ENCODE measurements at regions not wholly inside any gene's neighbourhood (a gene's known extent, or its start where the extent isn't known, plus 50 kb on each side); places are given as distances from the start of the nearest gene placed in this dataset.
"Not testable (repeated sequence)": the region's sequence is repeated elsewhere in the genome, so short reads cannot be mapped to it uniquely, and the experiment has no call there.

DNA sequence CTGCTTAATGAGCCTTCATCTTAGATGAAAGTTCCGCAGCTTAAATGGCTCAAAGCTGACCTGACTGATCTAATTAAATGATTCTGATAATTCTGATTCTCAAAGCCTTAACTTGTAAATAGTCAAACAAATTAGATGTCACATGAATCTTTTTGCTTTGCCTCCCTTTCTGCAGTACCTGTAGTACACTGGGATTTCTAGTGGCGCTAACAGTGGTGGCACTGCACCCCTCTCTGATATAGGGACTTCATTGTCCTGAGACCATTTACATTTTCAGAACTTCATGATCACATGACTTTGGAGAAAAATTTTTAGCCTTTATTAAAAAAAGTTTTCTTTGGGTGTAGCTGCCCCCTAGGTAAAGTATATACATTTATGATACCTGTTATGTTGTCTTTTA lies 546.7 kb upstream of the ADGRL2 start:
- H3K36me3 ChIP-seq (replicated peaks; ENCODE audit: insufficient read depth, low read length): no peaks in the 10 kb centered on the region
- H3F3A ChIP-seq (ENCODE audit: insufficient read depth, low read length): no peaks in the 10 kb centered on the region
- H4K20me1 ChIP-seq (ENCODE audit: insufficient read depth, low read length): no peaks in the 10 kb centered on the region
- no peaks in the 10 kb centered on the region for H3K9me2 ChIP-seq (replicated peaks; ENCODE audit: insufficient read depth, low read length)
- H3K4me2 ChIP-seq (ENCODE audit: low read depth, low read length): no peak overlapping the region
- DNase-seq: no peak
- H3K4me3 ChIP-seq (ENCODE audit: low read length): no peak overlapping the region
- no peak overlapping the region for H3K9ac ChIP-seq (ENCODE audit: low read length)
- H3K27me3 ChIP-seq (replicated peaks; ENCODE audit: insufficient read depth, low read length): no peaks in the 10 kb centered on the region
- no peaks in the 10 kb centered on the region for H3K9me3 ChIP-seq (replicated peaks; ENCODE audit: insufficient read depth, low read length)
- TF ChIP-seq EZH2 (optimal IDR thresholded peaks at IDR 0.05; ENCODE audit: low read depth, low read length) (no peak), EZH2phosphoT487 (IDR thresholded peaks at IDR 0.05; ENCODE audit: low read length) (no peak)
- TF ChIP-seq, protein P1, sequence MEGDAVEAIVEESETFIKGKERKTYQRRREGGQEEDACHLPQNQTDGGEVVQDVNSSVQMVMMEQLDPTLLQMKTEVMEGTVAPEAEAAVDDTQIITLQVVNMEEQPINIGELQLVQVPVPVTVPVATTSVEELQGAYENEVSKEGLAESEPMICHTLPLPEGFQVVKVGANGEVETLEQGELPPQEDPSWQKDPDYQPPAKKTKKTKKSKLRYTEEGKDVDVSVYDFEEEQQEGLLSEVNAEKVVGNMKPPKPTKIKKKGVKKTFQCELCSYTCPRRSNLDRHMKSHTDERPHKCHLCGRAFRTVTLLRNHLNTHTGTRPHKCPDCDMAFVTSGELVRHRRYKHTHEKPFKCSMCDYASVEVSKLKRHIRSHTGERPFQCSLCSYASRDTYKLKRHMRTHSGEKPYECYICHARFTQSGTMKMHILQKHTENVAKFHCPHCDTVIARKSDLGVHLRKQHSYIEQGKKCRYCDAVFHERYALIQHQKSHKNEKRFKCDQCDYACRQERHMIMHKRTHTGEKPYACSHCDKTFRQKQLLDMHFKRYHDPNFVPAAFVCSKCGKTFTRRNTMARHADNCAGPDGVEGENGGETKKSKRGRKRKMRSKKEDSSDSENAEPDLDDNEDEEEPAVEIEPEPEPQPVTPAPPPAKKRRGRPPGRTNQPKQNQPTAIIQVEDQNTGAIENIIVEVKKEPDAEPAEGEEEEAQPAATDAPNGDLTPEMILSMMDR (IDR thresholded peaks at IDR 0.05; ENCODE audit: low read length): no peak
- no peak overlapping the region for H2AFZ ChIP-seq (ENCODE audit: low read length)
- no peaks in the 10 kb centered on the region for H3K79me2 ChIP-seq (ENCODE audit: low read length)
- H3K27ac ChIP-seq (ENCODE audit: low read length): no peak overlapping the region
- no peaks in the 10 kb centered on the region for H3K4me1 ChIP-seq (ENCODE audit: low read length)

DNA sequence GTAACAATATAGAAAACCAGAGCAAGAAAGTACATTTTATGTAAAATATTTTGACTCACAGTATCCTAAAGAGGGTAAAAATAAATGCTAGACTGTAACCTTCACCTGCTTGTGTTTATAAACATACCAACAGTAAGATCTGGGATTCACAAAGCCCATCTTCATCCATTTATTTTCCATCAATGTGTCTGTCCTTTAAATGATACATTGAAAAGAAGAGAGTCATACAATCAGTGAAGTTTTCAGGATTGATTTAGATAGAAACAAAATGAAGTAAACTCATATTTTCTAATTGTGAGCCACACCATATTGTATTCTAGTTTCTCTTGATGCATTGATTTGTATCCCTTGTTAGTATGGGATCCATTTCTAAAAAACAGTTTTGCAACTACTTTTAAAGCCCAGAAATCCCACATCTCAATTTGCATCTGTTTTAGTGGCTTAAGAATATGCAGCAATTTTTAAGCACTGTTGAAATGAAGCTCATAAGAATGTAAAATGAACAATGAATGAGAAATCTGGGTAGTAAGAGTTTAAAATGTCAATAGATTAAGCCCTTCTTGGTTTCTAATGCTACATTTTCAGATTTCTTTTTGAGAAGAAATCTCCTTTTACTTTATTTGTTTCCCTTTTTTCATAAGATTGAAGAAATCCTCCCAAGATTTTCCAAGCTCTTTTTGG lies 548.1 kb upstream of the ADGRL2 start:
- Histone ChIP-seq H3F3A (ENCODE audit: insufficient read depth, low read length) (no peaks in the 10 kb centered on the region), H2AFZ (ENCODE audit: low read length) (no peak overlapping the region), H4K20me1 (ENCODE audit: insufficient read depth, low read length) (no peaks in the 10 kb centered on the region), H3K27me3 (replicated peaks; ENCODE audit: insufficient read depth, low read length) (no peaks in the 10 kb centered on the region), H3K36me3 (replicated peaks; ENCODE audit: insufficient read depth, low read length) (no peaks in the 10 kb centered on the region), H3K9ac (ENCODE audit: low read length) (no peak overlapping the region), H3K27ac (ENCODE audit: low read length) (no peak overlapping the region), H3K79me2 (ENCODE audit: low read length) (no peaks in the 10 kb centered on the region), H3K4me1 (ENCODE audit: low read length) (no peaks in the 10 kb centered on the region), H3K4me3 (ENCODE audit: low read length) (no peak overlapping the region), H3K4me2 (ENCODE audit: low read depth, low read length) (no peak overlapping the region), H3K9me2 (replicated peaks; ENCODE audit: insufficient read depth, low read length) (no peaks in the 10 kb centered on the region), H3K9me3 (replicated peaks; ENCODE audit: insufficient read depth, low read length) (no peaks in the 10 kb centered on the region)
- no peak for DNase-seq
- TF ChIP-seq, protein P1 (IDR thresholded peaks at IDR 0.05; ENCODE audit: low read length): no peak
- no peak for TF ChIP-seq EZH2phosphoT487 (IDR thresholded peaks at IDR 0.05; ENCODE audit: low read length)
- no peak for TF ChIP-seq EZH2 (optimal IDR thresholded peaks at IDR 0.05; ENCODE audit: low read depth, low read length)

DNA sequence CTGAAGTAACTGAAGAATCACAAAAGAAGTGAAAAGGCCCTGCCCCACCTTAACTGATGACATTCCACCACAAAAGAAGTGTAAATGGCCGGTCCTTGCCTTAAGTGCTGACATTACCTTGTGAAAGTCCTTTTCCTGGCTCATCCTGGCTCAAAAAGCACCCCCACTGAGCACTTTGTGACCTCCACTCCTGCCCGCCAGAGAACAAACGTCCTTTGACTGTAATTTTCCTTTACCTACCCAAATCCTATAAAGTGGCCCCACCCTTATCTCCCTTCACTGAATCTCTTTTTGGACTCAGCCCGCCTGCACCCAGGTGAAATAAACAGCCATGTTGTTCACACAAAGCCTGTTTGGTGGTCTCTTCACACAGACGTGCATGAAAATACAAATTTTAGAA lies 549.9 kb upstream of the ADGRL2 start:
- not testable (repeated sequence) for H3K79me2 ChIP-seq (ENCODE audit: low read length); H2AFZ ChIP-seq (ENCODE audit: low read length); DNase-seq; H3K9me2 ChIP-seq (replicated peaks; ENCODE audit: insufficient read depth, low read length); H3K4me2 ChIP-seq (ENCODE audit: low read depth, low read length); H3K9me3 ChIP-seq (replicated peaks; ENCODE audit: insufficient read depth, low read length); H3K27ac ChIP-seq (ENCODE audit: low read length); H3K36me3 ChIP-seq (replicated peaks; ENCODE audit: insufficient read depth, low read length); H3F3A ChIP-seq (ENCODE audit: insufficient read depth, low read length); H3K27me3 ChIP-seq (replicated peaks; ENCODE audit: insufficient read depth, low read length); H3K4me3 ChIP-seq (ENCODE audit: low read length); H3K9ac ChIP-seq (ENCODE audit: low read length); H4K20me1 ChIP-seq (ENCODE audit: insufficient read depth, low read length); H3K4me1 ChIP-seq (ENCODE audit: low read length)

DNA sequence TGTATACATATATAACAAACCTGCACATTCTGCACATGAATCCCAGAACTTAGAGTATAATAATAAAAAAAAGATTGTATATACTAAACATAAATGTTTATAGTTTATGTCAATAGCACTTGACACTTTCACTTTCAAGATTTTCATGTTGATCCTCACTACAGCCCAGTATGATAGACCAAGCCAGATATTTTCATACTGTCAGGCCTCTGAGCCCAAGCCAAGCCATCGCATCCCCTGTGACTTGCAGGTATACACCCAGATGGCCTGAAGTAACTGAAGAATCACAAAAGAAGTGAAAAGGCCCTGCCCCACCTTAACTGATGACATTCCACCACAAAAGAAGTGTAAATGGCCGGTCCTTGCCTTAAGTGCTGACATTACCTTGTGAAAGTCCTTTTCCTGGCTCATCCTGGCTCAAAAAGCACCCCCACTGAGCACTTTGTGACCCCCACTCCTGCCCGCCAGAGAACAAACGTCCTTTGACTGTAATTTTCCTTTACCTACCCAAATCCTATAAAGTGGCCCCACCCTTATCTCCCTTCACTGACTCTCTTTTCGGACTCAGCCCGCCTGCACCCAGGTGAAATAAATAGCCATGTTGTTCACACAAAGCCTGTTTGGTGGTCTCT lies 555.5 kb upstream of the ADGRL2 start:
- H3K4me3 ChIP-seq (ENCODE audit: low read length); H4K20me1 ChIP-seq (ENCODE audit: insufficient read depth, low read length); H3K4me2 ChIP-seq (ENCODE audit: low read depth, low read length); H3K9ac ChIP-seq (ENCODE audit: low read length); H3K9me3 ChIP-seq (replicated peaks; ENCODE audit: insufficient read depth, low read length); DNase-seq; H3K4me1 ChIP-seq (ENCODE audit: low read length); H3K9me2 ChIP-seq (replicated peaks; ENCODE audit: insufficient read depth, low read length); H3K27ac ChIP-seq (ENCODE audit: low read length); H2AFZ ChIP-seq (ENCODE audit: low read length); H3F3A ChIP-seq (ENCODE audit: insufficient read depth, low read length); H3K36me3 ChIP-seq (replicated peaks; ENCODE audit: insufficient read depth, low read length); H3K79me2 ChIP-seq (ENCODE audit: low read length); H3K27me3 ChIP-seq (replicated peaks; ENCODE audit: insufficient read depth, low read length): not testable (repeated sequence)

DNA sequence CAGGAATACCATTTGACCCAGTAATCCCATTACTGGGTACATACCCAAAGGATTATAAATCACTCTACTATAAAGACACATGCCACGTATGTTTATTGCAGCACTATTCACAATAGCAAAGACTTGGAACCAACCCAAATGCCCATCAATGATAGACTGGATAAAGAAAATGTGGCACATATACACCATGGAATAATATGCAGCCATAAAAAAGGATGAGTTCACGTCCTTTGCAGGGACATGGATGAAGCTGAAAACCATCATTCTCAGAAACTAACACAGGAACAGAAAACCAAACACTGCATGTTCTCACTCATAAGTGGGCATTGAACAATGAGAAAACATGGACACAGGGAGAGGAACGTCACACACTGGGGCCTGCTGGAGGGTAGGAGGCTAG lies 556.1 kb upstream of the ADGRL2 start:
- not testable (repeated sequence) for H4K20me1 ChIP-seq (ENCODE audit: insufficient read depth, low read length); H3K4me1 ChIP-seq (ENCODE audit: low read length); H3K27ac ChIP-seq (ENCODE audit: low read length); H3K9me3 ChIP-seq (replicated peaks; ENCODE audit: insufficient read depth, low read length); H2AFZ ChIP-seq (ENCODE audit: low read length); H3F3A ChIP-seq (ENCODE audit: insufficient read depth, low read length); H3K9ac ChIP-seq (ENCODE audit: low read length); H3K4me3 ChIP-seq (ENCODE audit: low read length); H3K79me2 ChIP-seq (ENCODE audit: low read length); H3K27me3 ChIP-seq (replicated peaks; ENCODE audit: insufficient read depth, low read length); H3K4me2 ChIP-seq (ENCODE audit: low read depth, low read length); DNase-seq; H3K9me2 ChIP-seq (replicated peaks; ENCODE audit: insufficient read depth, low read length); H3K36me3 ChIP-seq (replicated peaks; ENCODE audit: insufficient read depth, low read length)

Data from MM.1S (cell line).